Astrocyte (in vitro differentiated cells and primary cell): ENCODE measurements at regions not wholly inside any gene's neighbourhood (a gene's known extent, or its start where the extent isn't known, plus 50 kb on each side); places are given as distances from the start of the nearest gene placed in this dataset.

ENCODE experiments used
- DNase-seq: peaks from one replicate; pipeline ENCODE4 v3.0.0-alpha.2; 2010; ENCODE audit warnings: low read depth
- FAIRE-seq: peaks from 2 replicates; lab custom pipeline; 2011; peaks lifted over from hg19 to GRCh38; lab: Jason Lieb, UNC
- H2AFZ ChIP-seq: 2 replicates; pipeline ENCODE4 v1.6.0; 2012; ENCODE audit warnings: low read depth, low read length, inconsistent platforms
- H3K27ac ChIP-seq: 2 replicates; pipeline ENCODE4 v1.5.1; 2011; ENCODE audit warnings: low read depth, low read length, inconsistent platforms
- H3K27me3 ChIP-seq: 2 replicates; pipeline ENCODE4 v1.6.0; 2011; ENCODE audit warnings: low read length, inconsistent platforms; ENCODE audit not compliant: insufficient read depth
- H3K36me3 ChIP-seq: 2 replicates; pipeline ENCODE4 v1.5.1; 2011; ENCODE audit warnings: low read length, inconsistent platforms; ENCODE audit not compliant: insufficient read depth
- H3K4me1 ChIP-seq: 2 replicates; pipeline ENCODE4 v1.5.1; 2011; ENCODE audit warnings: low read length, inconsistent platforms; ENCODE audit not compliant: insufficient read depth
- H3K4me2 ChIP-seq: 2 replicates; pipeline ENCODE4 v1.6.0; 2012; ENCODE audit warnings: low read length, inconsistent platforms
- H3K4me3 ChIP-seq: 2 replicates; pipeline ENCODE4 v1.5.1; 2011; ENCODE audit warnings: low read depth, mild to moderate bottlenecking, low read length, inconsistent platforms; ENCODE audit not compliant: insufficient read depth
- H3K79me2 ChIP-seq: 2 replicates; pipeline ENCODE4 v1.6.0; 2012; ENCODE audit warnings: mild to moderate bottlenecking, low read length, inconsistent platforms; ENCODE audit not compliant: insufficient read depth
- H3K9ac ChIP-seq: 2 replicates; pipeline ENCODE4 v1.6.0; 2012; ENCODE audit warnings: mild to moderate bottlenecking, low read length, inconsistent platforms
- H3K9me3 ChIP-seq: 2 replicates; pipeline ENCODE4 v1.5.1; 2012; ENCODE audit warnings: low read depth, mild to moderate bottlenecking, low read length, inconsistent platforms; ENCODE audit not compliant: insufficient read depth
- H4K20me1 ChIP-seq: 2 replicates; pipeline ENCODE4 v1.6.0; 2012; ENCODE audit warnings: low read length, inconsistent platforms; ENCODE audit not compliant: insufficient read depth
- H3K27ac Mint-ChIP-seq: one replicate; pipeline ENCODE4 v1.8.0; 2021; ENCODE audit warnings: mild to moderate bottlenecking, mixed read lengths; ENCODE audit not compliant: unreplicated experiment
- H3K27me3 Mint-ChIP-seq: one replicate; pipeline ENCODE4 v1.8.0; 2021; ENCODE audit warnings: low read depth, mixed read lengths; ENCODE audit not compliant: unreplicated experiment
- H3K36me3 Mint-ChIP-seq: one replicate; pipeline ENCODE4 v1.8.0; 2021; ENCODE audit warnings: low read depth, mixed read lengths; ENCODE audit not compliant: unreplicated experiment
- H3K4me1 Mint-ChIP-seq: one replicate; pipeline ENCODE4 v1.8.0; 2021; ENCODE audit warnings: low read depth, mixed read lengths; ENCODE audit not compliant: unreplicated experiment
- H3K4me3 Mint-ChIP-seq: one replicate; pipeline ENCODE4 v1.8.0; 2021; ENCODE audit warnings: mild to moderate bottlenecking, moderate library complexity, mixed read lengths; ENCODE audit not compliant: unreplicated experiment
- H3K9me3 Mint-ChIP-seq: one replicate; pipeline ENCODE4 v1.8.0; 2021; ENCODE audit warnings: mild to moderate bottlenecking, mixed read lengths; ENCODE audit not compliant: unreplicated experiment
- CTCF ChIP-seq: IDR thresholded peaks from 2 replicates; pipeline ENCODE4 v1.5.1; 2011; ENCODE audit warnings: low read depth, mild to moderate bottlenecking, inconsistent platforms, low read length, moderate library complexity; ENCODE audit not compliant: insufficient read depth
- EZH2 ChIP-seq: IDR thresholded peaks from 2 replicates; pipeline ENCODE4 v1.6.1; 2012; ENCODE audit warnings: mild to moderate bottlenecking, low read length, inconsistent platforms; ENCODE audit not compliant: insufficient read depth

GRCh38 chr15:53129121-53129904 lies 339.2 kb upstream of the ONECUT1 start:
- Histone ChIP-seq H3K4me1 (no peaks in the 10 kb centered on the region), H3K4me3 (no peak overlapping the region), H3K79me2 (no peaks in the 10 kb centered on the region), H3K9ac (no peak overlapping the region), H3K9me3 (peaks cover 2% of the 10 kb centered on the region), H2AFZ (no peak overlapping the region), H3K27ac (no peak overlapping the region), H3K4me2 (no peak overlapping the region), H3K27me3 (no peaks in the 10 kb centered on the region), H4K20me1 (no peaks in the 10 kb centered on the region), H3K36me3 (no peaks in the 10 kb centered on the region)
- Mint-ChIP-seq H3K36me3 (no peaks in the 10 kb centered on the region), H3K4me3 (no peak overlapping the region), H3K27ac (no peak overlapping the region), H3K4me1 (no peaks in the 10 kb centered on the region), H3K27me3 (peaks cover 3% of the 10 kb centered on the region), H3K9me3 (no peaks in the 10 kb centered on the region)
- FAIRE-seq (no peak), DNase-seq (no peak)
- TF ChIP-seq EZH2 (no peak), CTCF (no peak)

GRCh38 chr15:53128652-53129051 lies 338.5 kb upstream of the ONECUT1 start:
- no peak overlapping the region for H3K27ac Mint-ChIP-seq
- no peaks in the 10 kb centered on the region for H3K27me3 Mint-ChIP-seq

More at GRCh38 chr15:53128652-53129051, 338.5 kb upstream of the ONECUT1 start:
- no peak for DNase-seq
- no peak for FAIRE-seq
- Histone ChIP-seq H3K36me3 (no peaks in the 10 kb centered on the region), H3K9ac (no peak overlapping the region), H3K4me3 (no peak overlapping the region), H3K27ac (no peak overlapping the region), H3K27me3 (no peaks in the 10 kb centered on the region), H3K4me1 (no peaks in the 10 kb centered on the region), H3K9me3 (peaks cover 2% of the 10 kb centered on the region), H2AFZ (no peak overlapping the region), H3K4me2 (no peak overlapping the region), H3K79me2 (no peaks in the 10 kb centered on the region), H4K20me1 (no peaks in the 10 kb centered on the region)
- H3K36me3 Mint-ChIP-seq, result no peaks in the 10 kb centered on the region
- no peaks in the 10 kb centered on the region for H3K4me1 Mint-ChIP-seq
- H3K9me3 Mint-ChIP-seq, result no peaks in the 10 kb centered on the region
- no peak overlapping the region for H3K4me3 Mint-ChIP-seq
- TF ChIP-seq CTCF (no peak), EZH2 (no peak)
